IMR-90 (cell line): ENCODE measurements at regions not wholly inside any gene's neighbourhood (a gene's known extent, or its start where the extent isn't known, plus 50 kb on each side); places are given as distances from the start of the nearest gene placed in this dataset.

ENCODE experiments used
- ATAC-seq: fragments of 200-7000 bp; cut with Tn5 transposase; 2 replicates; pipeline ENCODE4 v1.9.1; 2020; ENCODE audit warnings: low read depth, mild to moderate bottlenecking, moderate library complexity
- BruUV-seq: library from RNA; stranded (reverse); fragments of 400-500 nt; replicated peaks from 2 replicates; lab custom pipeline; 2021; lab: Mats Ljungman, UMichigan
- CTCF ChIA-PET: fragments of 300-600 bp; formaldehyde crosslinking; extraction: SDS; loops from one replicate; lab custom pipeline; 2021; ENCODE audit warnings: antibody characterized with exemption; lab: Yijun Ruan, JAX
- POLR2A ChIA-PET: fragments of 300-600 bp; sonication (Branson Sonifier 250); formaldehyde crosslinking; loops from one replicate; lab custom pipeline; 2022; ENCODE audit warnings: antibody characterized with exemption; ENCODE audit not compliant: unreplicated experiment; lab: Charles Lee
- DNase-seq: peaks from one replicate; pipeline ENCODE4 v3.0.0; 2013
- H2AFZ ChIP-seq: replicated peaks from 2 replicates; pipeline ENCODE3; 2013; ENCODE audit warnings: low read length, mild to moderate bottlenecking; ENCODE audit not compliant: poor library complexity
- H2AK5ac ChIP-seq: 2 replicates; pipeline ENCODE4 v1.6.1; 2013; ENCODE audit warnings: low read depth, low read length, inconsistent platforms
- H2AK9ac ChIP-seq: replicated peaks from 2 replicates; pipeline ENCODE3; 2013; ENCODE audit warnings: mild to moderate bottlenecking, low read depth, low read length, moderate library complexity; ENCODE audit not compliant: poor library complexity
- H2BK120ac ChIP-seq: 2 replicates; pipeline ENCODE4 v1.6.1; 2013; ENCODE audit warnings: low read depth, low read length, inconsistent platforms
- H2BK15ac ChIP-seq: 3 replicates; pipeline ENCODE4 v1.6.1; 2013; ENCODE audit warnings: low read depth, low read length, inconsistent platforms
- H2BK20ac ChIP-seq: 2 replicates; pipeline ENCODE4 v1.6.1; 2013; ENCODE audit warnings: low read depth, mild to moderate bottlenecking, inconsistent platforms, low read length, moderate library complexity
- H2BK5ac ChIP-seq: 2 replicates; pipeline ENCODE4 v1.6.1; 2013; ENCODE audit warnings: mild to moderate bottlenecking, low read depth, low read length, inconsistent platforms; ENCODE audit not compliant: poor library complexity, severe bottlenecking
- H3K14ac ChIP-seq: replicated peaks from 2 replicates; pipeline ENCODE4 v1.6.1; 2013; ENCODE audit warnings: low read depth, low read length, inconsistent platforms
- H3K18ac ChIP-seq: 2 replicates; pipeline ENCODE4 v1.6.1; 2013; ENCODE audit warnings: low read depth, low read length, control low read depth
- H3K23ac ChIP-seq: 2 replicates; pipeline ENCODE4 v1.6.1; 2013; ENCODE audit warnings: low read depth, low read length, inconsistent platforms
- H3K27ac ChIP-seq: 2 replicates; pipeline ENCODE4 v1.5.1; 2013; ENCODE audit warnings: mild to moderate bottlenecking, control low read depth, low read length; ENCODE audit not compliant: insufficient read depth
- H3K27me3 ChIP-seq: 2 replicates; pipeline ENCODE4 v1.6.1; 2013; ENCODE audit warnings: low read length; ENCODE audit not compliant: control insufficient read depth, insufficient read depth
- H3K36me3 ChIP-seq: 2 replicates; pipeline ENCODE4 v1.6.1; 2013; ENCODE audit warnings: low read length, mixed read lengths; ENCODE audit not compliant: control insufficient read depth, insufficient read depth
- H3K4ac ChIP-seq: 2 replicates; pipeline ENCODE4 v1.6.1; 2013; ENCODE audit warnings: low read depth, low read length, inconsistent platforms
- H3K4me1 ChIP-seq: 2 replicates; pipeline ENCODE4 v1.6.1; 2013; ENCODE audit warnings: low read length, mixed read lengths; ENCODE audit not compliant: control insufficient read depth, insufficient read depth
- H3K4me2 ChIP-seq: 2 replicates; pipeline ENCODE4 v1.6.1; 2013; ENCODE audit warnings: low read depth, mild to moderate bottlenecking, control low read depth, low read length, moderate library complexity
- H3K4me3 ChIP-seq: 2 replicates; pipeline ENCODE4 v1.5.1; 2013; ENCODE audit warnings: low read depth, mild to moderate bottlenecking, control low read depth, low read length, moderate library complexity; ENCODE audit not compliant: insufficient read depth
- H3K56ac ChIP-seq: 2 replicates; pipeline ENCODE4 v1.6.1; 2013; ENCODE audit warnings: low read length, inconsistent platforms; ENCODE audit not compliant: insufficient read depth; ENCODE audit errors: extremely low read depth
- H3K79me1 ChIP-seq, 2 experiments: 2 replicates each; pipeline ENCODE4 v1.6.1; 2013; ENCODE audit warnings: low read length in 2 of 2, inconsistent platforms in 1 of 2, low read depth in 1 of 2
- H3K9ac ChIP-seq: 2 replicates; pipeline ENCODE4 v1.6.1; 2013; ENCODE audit warnings: low read depth, low read length, control low read depth
- H3K9me1 ChIP-seq: 2 replicates; pipeline ENCODE4 v1.6.1; 2013; ENCODE audit warnings: low read length, inconsistent platforms; ENCODE audit not compliant: insufficient read depth
- H3K9me3 ChIP-seq: 2 replicates; pipeline ENCODE4 v1.6.1; 2013; ENCODE audit warnings: low read length; ENCODE audit not compliant: control insufficient read depth, insufficient read depth
- H4K20me1 ChIP-seq: 2 replicates; pipeline ENCODE4 v1.6.1; 2013; ENCODE audit warnings: low read length, inconsistent platforms; ENCODE audit not compliant: insufficient read depth
- H4K5ac ChIP-seq: 2 replicates; pipeline ENCODE4 v1.6.1; 2013; ENCODE audit warnings: mild to moderate bottlenecking, low read depth, low read length, control low read depth
- H4K8ac ChIP-seq, 2 experiments: 2 replicates each; pipeline ENCODE4 v1.6.1; 2013; ENCODE audit warnings: low read depth in 2 of 2, low read length in 2 of 2, control low read depth in 1 of 2, inconsistent platforms in 1 of 2
- H4K91ac ChIP-seq: 2 replicates; pipeline ENCODE4 v1.6.1; 2013; ENCODE audit warnings: low read depth, low read length, inconsistent platforms; ENCODE audit not compliant: insufficient read depth
- MAZ ChIP-seq: IDR thresholded peaks from 2 replicates; pipeline ENCODE4 v1.6.1; 2012; ENCODE audit warnings: low read depth, mild to moderate bottlenecking, low read length, improper control_type of control experiment, moderate library complexity, borderline replicate concordance
- POLR2A ChIP-seq: IDR thresholded peaks from 2 replicates; pipeline ENCODE4 v1.6.1; 2012; ENCODE audit warnings: mild to moderate bottlenecking, low read depth, low read length
- RAD21 ChIP-seq: IDR thresholded peaks from 2 replicates; pipeline ENCODE4 v1.6.1; 2012; ENCODE audit warnings: low read length, improper control_type of control experiment
- WGBS, 2 experiments: methylation state at CpG; one replicate each; pipeline versions ENCODE4 v1.1.5 to v1.1.7; 2013; ENCODE audit warnings: missing lambda C conversion rate in 2 of 2; ENCODE audit not compliant: insufficient read length in 1 of 2; ENCODE audit errors: extremely low coverage in 2 of 2; 5-methylcytosine and 5-hydroxymethylcytosine counted together
- dilution Hi-C: fragments of 300-500 bp; cut with HindIII; formaldehyde crosslinking; loops from one replicate; pipeline ENCODE4 v1.14.3; 2018; ENCODE audit warnings: low sequenced_read_pairs; ENCODE audit not compliant: unreplicated experiment
- in situ Hi-C: fragments of 300-500 bp; cut with MboI; formaldehyde crosslinking; loops from 3 replicates; pipeline ENCODE4 v1.14.3; 2019; ENCODE audit warnings: low sequenced_read_pairs, inconsistent platforms, mixed read lengths
- intact Hi-C: fragments of 100-400 bp; cut with micrococcal nuclease; formaldehyde crosslinking; loops from 2 replicates; pipeline ENCODE4 v1.10.0; 2022

DNA sequence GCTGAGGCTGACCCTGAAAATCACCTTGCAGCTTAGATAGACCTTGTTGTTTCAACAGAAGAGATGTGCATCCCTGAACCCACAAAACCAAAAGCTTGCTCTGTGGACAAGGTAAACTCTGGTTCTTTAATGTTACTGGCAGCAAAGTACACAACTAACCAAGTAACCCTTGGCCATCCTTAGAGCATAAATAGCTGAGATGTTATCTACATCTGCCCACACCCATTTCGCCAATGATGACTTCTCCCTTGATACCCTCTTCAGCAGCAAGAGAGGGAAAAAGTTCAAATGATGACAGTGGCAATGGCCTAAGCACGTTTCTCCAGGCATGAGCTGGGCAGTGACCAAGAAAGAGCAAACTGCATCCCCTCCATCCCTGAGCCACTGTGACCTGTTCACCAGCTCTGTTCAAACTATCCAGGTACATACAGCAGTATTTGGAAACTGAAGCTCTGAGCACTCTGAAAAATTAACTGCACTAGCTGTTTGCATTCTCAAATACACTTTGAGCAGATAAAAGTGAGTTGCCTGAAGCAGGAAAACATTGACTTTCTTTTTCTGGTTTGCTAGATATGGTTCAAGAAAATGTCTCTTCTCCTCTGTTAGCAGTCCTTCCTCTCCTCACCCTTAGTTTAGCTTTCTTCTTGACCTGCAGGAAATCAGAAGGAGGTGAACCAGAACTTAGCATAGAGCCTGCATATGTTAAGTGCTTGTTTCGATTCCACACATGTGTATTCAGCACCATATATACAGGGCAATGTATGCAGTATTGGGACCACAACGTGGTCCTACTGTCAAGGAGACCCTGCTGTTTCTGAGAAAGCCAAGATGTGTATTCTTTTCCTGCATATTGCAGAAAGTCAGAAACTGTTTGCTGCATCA, 231.7 kb downstream of the FOXO1 start (continued):
- no peak for TF ChIP-seq MAZ

DNA sequence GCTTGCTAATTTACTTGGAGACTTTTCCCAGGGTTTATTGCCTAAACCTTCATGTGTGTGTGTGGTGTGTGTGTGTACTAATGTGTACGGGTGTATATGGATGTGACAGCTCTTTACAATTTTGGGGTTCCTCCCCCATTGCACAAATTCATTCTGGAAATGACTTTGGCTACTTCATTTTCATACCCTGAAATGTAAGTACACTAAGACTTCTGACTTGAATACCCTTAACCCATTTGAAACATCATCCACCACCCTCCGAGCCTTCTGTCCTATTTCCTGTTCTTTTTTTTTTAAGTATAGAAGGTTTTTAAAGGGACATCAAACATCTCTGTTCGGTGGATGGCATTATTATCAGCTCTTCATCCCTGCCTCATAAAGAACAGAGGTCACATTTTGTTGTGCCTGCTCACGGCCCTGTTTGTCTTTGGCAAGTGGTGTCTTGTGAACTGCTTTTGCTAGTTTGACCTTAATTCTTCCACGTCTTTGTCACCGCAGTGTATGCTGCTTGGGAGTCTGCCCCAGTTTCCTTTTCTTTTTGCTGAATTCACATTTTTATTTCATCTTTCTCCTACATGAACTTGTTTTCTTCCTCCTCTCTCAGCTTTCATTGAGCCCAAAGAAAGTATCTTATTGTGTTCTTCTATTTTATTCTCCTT, 228.3 kb downstream of the FOXO1 start:
- Histone ChIP-seq H2AK9ac (no peak overlapping the region), H2BK20ac (no peak overlapping the region), H4K8ac (no peak overlapping the region), H2AFZ (no peak overlapping the region), H3K79me1 (no peaks in the 10 kb centered on the region), H3K4me1 (no peaks in the 10 kb centered on the region), H2BK120ac (no peak overlapping the region), H3K56ac (no peak overlapping the region), H3K27me3 (peaks cover 2% of the 10 kb centered on the region; the same call in 1 of the 2 replicates), H2BK5ac (no peak overlapping the region), H2AK5ac (no peak overlapping the region), H3K18ac (no peak overlapping the region), H3K4me2 (no peak overlapping the region), H3K9me3 (no peaks in the 10 kb centered on the region), H3K4ac (no peak overlapping the region), H4K20me1 (no peaks in the 10 kb centered on the region), H3K4me3 (no peak overlapping the region), H4K91ac (no peak overlapping the region), H4K5ac (no peak overlapping the region), H3K23ac (no peak overlapping the region), H3K9ac (no peak overlapping the region), H3K36me3 (no peaks in the 10 kb centered on the region), H3K27ac (no peak overlapping the region), H3K9me1 (no peaks in the 10 kb centered on the region), H3K14ac (no peak overlapping the region), H2BK15ac (no peak overlapping the region)
- dilution Hi-C loops (no loop called here), intact Hi-C loops (no loop called here), in situ Hi-C loops (no loop called here)
- DNase-seq: no peak
- no peak for TF ChIP-seq RAD21
- no peak for TF ChIP-seq POLR2A
- ATAC-seq: no peak
- POLR2A ChIA-PET: no interaction called here
- CTCF ChIA-PET: interaction anchor here (0.8 kb wide), 1 partner anchor 302 kb away, joined by 3 read pairs; no protein-coding TSS in a partner anchor
- WGBS, 2 experiments: no CpG with 5 or more reads among the region's 6 CpGs
- no TSS peak for BruUV-seq
